Right atrium auricular region (tissue), 2 donors: ENCODE measurements at regions not wholly inside any gene's neighbourhood (a gene's known extent, or its start where the extent isn't known, plus 50 kb on each side); places are given as distances from the start of the nearest gene placed in this dataset.

Experiments used
- DNase-seq: peaks from one replicate; pipeline ENCODE4 v3.0.0-alpha.2; 2019; ENCODE audit warnings: low spot score
- H3K27ac ChIP-seq, 2 donors: fragments of 200-600 bp; sonication (generic); 1 replicate in 1 of 2; 2 replicates in 1 of 2; pipeline ENCODE4 v1.5.1; 2016 to 2019
- H3K27me3 ChIP-seq, 2 donors: fragments of 200-600 bp; sonication (generic); one replicate each; pipeline versions ENCODE4 v1.5.1 to v1.6.0; 2017 to 2019
- H3K36me3 ChIP-seq: fragments of 200-600 bp; sonication (generic); one replicate; pipeline ENCODE4 v1.5.1; 2016
- H3K4me1 ChIP-seq, 2 donors: fragments of 200-600 bp; sonication (generic); one replicate each; pipeline versions ENCODE4 v1.5.1 to v1.6.0; 2017 to 2019
- H3K4me3 ChIP-seq, 2 donors: fragments of 200-600 bp; sonication (generic); 1 replicate in 1 of 2; 2 replicates in 1 of 2; pipeline ENCODE4 v1.5.1; 2017 to 2019; ENCODE audit warnings: mild to moderate bottlenecking in 1 of 2, moderate library complexity in 1 of 2
- H3K9me3 ChIP-seq, 2 donors: fragments of 200-600 bp; sonication (generic); one replicate each; pipeline ENCODE4 v1.5.1; 2019
- CTCF ChIP-seq, 2 donors: fragments of 200-600 bp; sonication (generic); IDR thresholded peaks; one replicate each; pipeline ENCODE4 v1.5.1; 2019; ENCODE audit warnings: antibody characterized with exemption in 2 of 2

GRCh38 chr13:111964411-111965035, 102.4 kb upstream of the SOX1 start:
- DNase-seq = no peak
- Histone ChIP-seq H3K9me3 (no peaks in the 10 kb centered on the region), H3K27ac (no peak overlapping the region)

GRCh38 chr13:111965466-111966214, 101.3 kb upstream of the SOX1 start:
- TF ChIP-seq CTCF (IDR thresholded peaks at IDR 0.05) = no peak
- DNase-seq = no peak
- no peak overlapping the region for H3K27ac ChIP-seq
- no peaks in the 10 kb centered on the region for H3K36me3 ChIP-seq
- H3K4me3 ChIP-seq = no peak overlapping the region
- no peaks in the 10 kb centered on the region for H3K4me1 ChIP-seq
- H3K27me3 ChIP-seq = no peaks in the 10 kb centered on the region
- H3K9me3 ChIP-seq = no peaks in the 10 kb centered on the region

More at GRCh38 chr13:111964411-111965035, 102.4 kb upstream of the SOX1 start:
- no peak for TF ChIP-seq CTCF (IDR thresholded peaks at IDR 0.05)
- Histone ChIP-seq H3K4me3 (no peak overlapping the region), H3K27me3 (no peaks in the 10 kb centered on the region), H3K4me1 (no peaks in the 10 kb centered on the region), H3K36me3 (no peaks in the 10 kb centered on the region)

- Histone ChIP-seq H3K4me3 (no peak overlapping the region), H3K27me3 (no peaks in the 10 kb centered on the region)
- no peak for TF ChIP-seq CTCF (IDR thresholded peaks at IDR 0.05)
Measured at GRCh38 chr13:111966933-111967332, 100.0 kb upstream of the SOX1 start.

GRCh38 chr13:111967572-111968201, 99.3 kb upstream of the SOX1 start:
- no peaks in the 10 kb centered on the region for H3K9me3 ChIP-seq
- no peak overlapping the region for H3K27ac ChIP-seq
- no peak overlapping the region for H3K4me3 ChIP-seq
- H3K36me3 ChIP-seq = no peaks in the 10 kb centered on the region
- no peaks in the 10 kb centered on the region for H3K4me1 ChIP-seq
- no peak for DNase-seq
- TF ChIP-seq CTCF (IDR thresholded peaks at IDR 0.05) = no peak
- H3K27me3 ChIP-seq = no peaks in the 10 kb centered on the region

More at GRCh38 chr13:111966933-111967332, 100.0 kb upstream of the SOX1 start:
- no peak for DNase-seq
- no peaks in the 10 kb centered on the region for H3K9me3 ChIP-seq
- no peaks in the 10 kb centered on the region for H3K4me1 ChIP-seq
- no peak overlapping the region for H3K27ac ChIP-seq
- H3K36me3 ChIP-seq = no peaks in the 10 kb centered on the region

GRCh38 chr13:111968336-111969010, 98.5 kb upstream of the SOX1 start:
- TF ChIP-seq CTCF (IDR thresholded peaks at IDR 0.05) = no peak
- no peak overlapping the region for H3K27ac ChIP-seq
- no peaks in the 10 kb centered on the region for H3K36me3 ChIP-seq
- no peak overlapping the region for H3K4me3 ChIP-seq
- H3K27me3 ChIP-seq = no peaks in the 10 kb centered on the region
- no peaks in the 10 kb centered on the region for H3K9me3 ChIP-seq
- peaks cover 0 to 3% of the 10 kb centered on the region in 2 donors for H3K4me1 ChIP-seq
- DNase-seq = no peak
